GM23338 (cell line): ENCODE measurements at regions not wholly inside any gene's neighbourhood (a gene's known extent, or its start where the extent isn't known, plus 50 kb on each side); places are given as distances from the start of the nearest gene placed in this dataset.

Experiments used
- CTCF ChIP-seq, 2 experiments: fragments of 200-600 bp in 1 of 2; sonication (generic) in 1 of 2; conservative IDR thresholded peaks; 2 replicates each; pipeline versions ENCODE4 v1.5.1 to v1.6.1; 2016 to 2017; ENCODE audit warnings: antibody characterized with exemption in 2 of 2, low read depth in 2 of 2, mild to moderate bottlenecking in 2 of 2, moderate library complexity in 1 of 2
- EZH2 ChIP-seq: fragments of 200-600 bp; sonication (generic); IDR thresholded peaks from one replicate; pipeline ENCODE4 v1.8.0; 2017; ENCODE audit warnings: antibody characterized with exemption, mild to moderate bottlenecking, low read depth; ENCODE audit not compliant: unreplicated experiment
- EZH2phosphoT487 ChIP-seq: fragments of 200-600 bp; sonication (generic); IDR thresholded peaks from one replicate; pipeline ENCODE4 v1.8.1; 2018; ENCODE audit warnings: antibody characterized with exemption; ENCODE audit not compliant: unreplicated experiment
- JUNB ChIP-seq: IDR thresholded peaks from one replicate; pipeline ENCODE4 v1.6.1; 2016; ENCODE audit warnings: antibody characterized with exemption; ENCODE audit not compliant: unreplicated experiment
- NANOG ChIP-seq: IDR thresholded peaks from 2 replicates; pipeline ENCODE4 v1.6.1; 2016; ENCODE audit warnings: antibody characterized with exemption, borderline replicate concordance
- POLR2AphosphoS5 ChIP-seq: IDR thresholded peaks from 2 replicates; pipeline ENCODE4 v1.6.1; 2016; ENCODE audit warnings: antibody characterized with exemption, low read depth
- REST ChIP-seq: IDR thresholded peaks from one replicate; pipeline ENCODE4 v1.6.1; 2018; ENCODE audit warnings: antibody characterized with exemption; ENCODE audit not compliant: unreplicated experiment

DNA sequence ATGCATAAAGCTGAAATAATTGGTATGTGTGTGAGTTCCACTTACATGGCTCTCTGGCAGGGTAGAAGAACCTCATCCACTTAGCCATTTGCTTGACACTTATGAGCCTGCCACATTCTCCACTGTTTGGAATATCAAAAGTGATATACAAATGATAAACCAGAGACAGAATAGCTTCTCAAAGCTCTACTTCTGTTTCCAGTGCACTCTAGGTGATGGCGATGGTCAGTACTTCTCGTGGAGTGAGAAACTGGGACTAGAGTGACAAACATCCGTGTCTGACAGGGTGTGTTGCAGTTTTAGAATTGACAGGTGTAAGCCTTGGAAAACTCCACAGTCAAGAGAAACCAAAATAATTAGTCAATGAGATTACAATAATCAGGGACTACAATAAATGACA, 935.8 kb upstream of the TYRP1 start:
- TF ChIP-seq CTCF (conservative IDR thresholded peaks at IDR 0.05; ENCODE audit: low read depth in 2 of 2) (no peak), EZH2 (no peak), JUNB (no peak), POLR2AphosphoS5 (no peak), EZH2phosphoT487 (no peak), REST (no peak), NANOG (no peak)
